ENCODE measurements at regions not wholly inside any gene's neighbourhood (a gene's known extent, or its start where the extent isn't known, plus 50 kb on each side); places are given as distances from the start of the nearest gene placed in this dataset.

- no peak for DNase-seq (ENCODE audit: low spot score, unreplicated experiment)
These were observed 294.9 kb upstream of the TSHZ2 start for GRCh38 chr20:52677216-52677615.

GRCh38 chr20:52676283-52676995 lies 295.7 kb upstream of the TSHZ2 start:
- no peak for TF ChIP-seq CTCF (IDR thresholded peaks at IDR 0.05; ENCODE audit: unreplicated experiment)
- no peak overlapping the region for H3K27ac Mint-ChIP-seq

More at GRCh38 chr20:52677216-52677615, 294.9 kb upstream of the TSHZ2 start:
- TF ChIP-seq CTCF (IDR thresholded peaks at IDR 0.05; ENCODE audit: unreplicated experiment): no peak
- peaks cover 2% of the 10 kb centered on the region for H3K9me3 Mint-ChIP-seq (ENCODE audit: low read depth)
- H3K36me3 Mint-ChIP-seq (ENCODE audit: insufficient read depth): no peaks in the 10 kb centered on the region
- peaks cover 5% of the 10 kb centered on the region for H3K27me3 Mint-ChIP-seq
- H3K27ac Mint-ChIP-seq: no peak overlapping the region
- H3K4me1 Mint-ChIP-seq (ENCODE audit: low read depth): peaks cover 2% of the 10 kb centered on the region
- H3K4me3 Mint-ChIP-seq (ENCODE audit: low read depth): no peak overlapping the region

GRCh38 chr20:52675375-52675774 lies 296.8 kb upstream of the TSHZ2 start:
- H3K27me3 Mint-ChIP-seq: peaks cover 5% of the 10 kb centered on the region
- H3K4me3 Mint-ChIP-seq (ENCODE audit: low read depth): no peak overlapping the region
- no peak for TF ChIP-seq CTCF (IDR thresholded peaks at IDR 0.05; ENCODE audit: unreplicated experiment)
- DNase-seq (ENCODE audit: low spot score, unreplicated experiment): no peak
- no peaks in the 10 kb centered on the region for H3K36me3 Mint-ChIP-seq (ENCODE audit: insufficient read depth)
- H3K9me3 Mint-ChIP-seq (ENCODE audit: low read depth): peaks cover 2% of the 10 kb centered on the region
- peaks cover 2% of the 10 kb centered on the region for H3K4me1 Mint-ChIP-seq (ENCODE audit: low read depth)
- H3K27ac Mint-ChIP-seq: no peak overlapping the region

More at GRCh38 chr20:52676283-52676995, 295.7 kb upstream of the TSHZ2 start:
- Mint-ChIP-seq H3K4me1 (ENCODE audit: low read depth) (peaks cover 2% of the 10 kb centered on the region), H3K36me3 (ENCODE audit: insufficient read depth) (no peaks in the 10 kb centered on the region), H3K9me3 (ENCODE audit: low read depth) (peaks cover 2% of the 10 kb centered on the region), H3K4me3 (ENCODE audit: low read depth) (no peak overlapping the region), H3K27me3 (peaks cover 5% of the 10 kb centered on the region)
- DNase-seq (ENCODE audit: low spot score, unreplicated experiment): no peak

- TF ChIP-seq CTCF (IDR thresholded peaks at IDR 0.05; ENCODE audit: unreplicated experiment): no peak
- Mint-ChIP-seq H3K4me3 (ENCODE audit: low read depth) (no peak overlapping the region), H3K27ac (no peak overlapping the region), H3K4me1 (ENCODE audit: low read depth) (no peaks in the 10 kb centered on the region), H3K9me3 (ENCODE audit: low read depth) (peaks cover 2% of the 10 kb centered on the region), H3K36me3 (ENCODE audit: insufficient read depth) (no peaks in the 10 kb centered on the region), H3K27me3 (peaks cover 7% of the 10 kb centered on the region)
- DNase-seq (ENCODE audit: low spot score, unreplicated experiment): no peak
These were observed 303.5 kb upstream of the TSHZ2 start for GRCh38 chr20:52668626-52669025.

GRCh38 chr20:52667358-52667757 lies 304.8 kb upstream of the TSHZ2 start:
- H3K27me3 Mint-ChIP-seq: peaks cover 10% of the 10 kb centered on the region
- no peak overlapping the region for H3K4me3 Mint-ChIP-seq (ENCODE audit: low read depth)
- no peaks in the 10 kb centered on the region for H3K9me3 Mint-ChIP-seq (ENCODE audit: low read depth)
- TF ChIP-seq CTCF (IDR thresholded peaks at IDR 0.05; ENCODE audit: unreplicated experiment): no peak
- no peaks in the 10 kb centered on the region for H3K4me1 Mint-ChIP-seq (ENCODE audit: low read depth)
- H3K27ac Mint-ChIP-seq: no peak overlapping the region
- DNase-seq (ENCODE audit: low spot score, unreplicated experiment): no peak
- no peaks in the 10 kb centered on the region for H3K36me3 Mint-ChIP-seq (ENCODE audit: insufficient read depth)
